Tibial nerve (tissue), 4 donors: ENCODE measurements at regions not wholly inside any gene's neighbourhood (a gene's known extent, or its start where the extent isn't known, plus 50 kb on each side); places are given as distances from the start of the nearest gene placed in this dataset.

Experiments used
- DNase-seq, 2 donors: peaks; one replicate each; pipeline ENCODE4 v3.0.0-alpha.2; 2019; ENCODE audit warnings: low spot score in 2 of 2
- H3K27ac ChIP-seq, 4 donors: fragments of 200-600 bp; sonication (generic) in 3 of 4; one replicate each; pipeline ENCODE4 v1.5.1; 2017 to 2019; ENCODE audit warnings: mild to moderate bottlenecking in 1 of 4
- H3K27me3 ChIP-seq, 2 donors: fragments of 200-600 bp; sonication (generic) in 1 of 2; one replicate each; pipeline versions ENCODE4 v1.5.1 to v1.6.0; 2017 to 2019
- H3K36me3 ChIP-seq, 3 donors: fragments of 200-600 bp; sonication (generic); one replicate each; pipeline ENCODE4 v1.5.1; 2018 to 2019
- H3K4me1 ChIP-seq, 4 donors: fragments of 200-600 bp; sonication (generic) in 3 of 4; one replicate each; pipeline ENCODE4 v1.5.1; 2017 to 2019
- H3K4me3 ChIP-seq, 4 donors: fragments of 200-600 bp; sonication (generic) in 3 of 4; one replicate each; pipeline ENCODE4 v1.5.1; 2017 to 2019; ENCODE audit warnings: mild to moderate bottlenecking in 1 of 4, moderate library complexity in 1 of 4
- H3K9me3 ChIP-seq, 4 donors: fragments of 200-600 bp; sonication (generic) in 3 of 4; one replicate each; pipeline ENCODE4 v1.5.1; 2017 to 2019
- CTCF ChIP-seq, 5 experiments: fragments of 200-600 bp in 3 of 5; fragments of 450-650 bp in 2 of 5; sonication (generic) in 3 of 5; IDR thresholded peaks; one replicate each; pipeline ENCODE4 v1.5.1; 2016 to 2019; ENCODE audit warnings: antibody characterized with exemption in 5 of 5, mild to moderate bottlenecking in 3 of 5, moderate library complexity in 2 of 5
- EP300 ChIP-seq, 2 donors: sonication (generic); formaldehyde crosslinking; IDR thresholded peaks; one replicate each; pipeline ENCODE4 v1.6.1; 2017; ENCODE audit warnings: antibody characterized with exemption in 2 of 2, mild to moderate bottlenecking in 1 of 2
- POLR2A ChIP-seq, 2 donors: fragments of 450-650 bp; IDR thresholded peaks; one replicate each; pipeline ENCODE4 v1.6.1; 2017; ENCODE audit warnings: antibody characterized with exemption in 2 of 2, mild to moderate bottlenecking in 2 of 2, moderate library complexity in 2 of 2
- WGBS, 2 donors: methylation state at CpG; one replicate each; pipeline ENCODE4 v1.1.5; 2018; 5-methylcytosine and 5-hydroxymethylcytosine counted together

- Histone ChIP-seq H3K4me1 (no peaks in the 10 kb centered on the region), H3K9me3 (no peaks in the 10 kb centered on the region), H3K36me3 (no peaks in the 10 kb centered on the region), H3K27ac (no peak overlapping the region), H3K27me3 (no peaks in the 10 kb centered on the region), H3K4me3 (no peak overlapping the region)
- DNase-seq = no peak
- TF ChIP-seq EP300 (IDR thresholded peaks at IDR 0.05) (no peak), CTCF (IDR thresholded peaks at IDR 0.05) (no peak), POLR2A (IDR thresholded peaks at IDR 0.05) (no peak)
Measured at GRCh38 chr5:165538065-165538464, 2032.6 kb downstream of the MAT2B start.

GRCh38 chr5:165559645-165560044 lies 2054.2 kb downstream of the MAT2B start:
- Histone ChIP-seq H3K27ac (no peak overlapping the region), H3K36me3 (no peaks in the 10 kb centered on the region), H3K9me3 (no peaks in the 10 kb centered on the region), H3K4me3 (no peak overlapping the region), H3K4me1 (no peaks in the 10 kb centered on the region), H3K27me3 (no peaks in the 10 kb centered on the region)
- WGBS, 2 donors = 75 to 76% methylated on average over 3 of the region's 3 CpGs
- TF ChIP-seq EP300 (IDR thresholded peaks at IDR 0.05) (peak in 1 of 2 donors; percentile 29), CTCF (IDR thresholded peaks at IDR 0.05) (no peak)
- no peak for DNase-seq

GRCh38 chr5:165560648-165561047 lies 2055.2 kb downstream of the MAT2B start:
- 83 to 84% methylated on average over 1 of the region's 1 CpG for WGBS, 2 donors

GRCh38 chr5:165565911-165566310 lies 2060.5 kb downstream of the MAT2B start:
- TF ChIP-seq EP300 (IDR thresholded peaks at IDR 0.05) (no peak), POLR2A (IDR thresholded peaks at IDR 0.05) (no peak), CTCF (IDR thresholded peaks at IDR 0.05) (no peak)
- no peaks in the 10 kb centered on the region for H3K4me1 ChIP-seq
- no peak overlapping the region for H3K4me3 ChIP-seq
- H3K27ac ChIP-seq = no peak overlapping the region
- 50 to 52% methylated on average over 4 of the region's 4 CpGs for WGBS, 2 donors
- no peaks in the 10 kb centered on the region for H3K9me3 ChIP-seq
- no peak for DNase-seq
- H3K36me3 ChIP-seq = no peaks in the 10 kb centered on the region
- H3K27me3 ChIP-seq = no peaks in the 10 kb centered on the region

More at GRCh38 chr5:165560648-165561047, 2055.2 kb downstream of the MAT2B start:
- TF ChIP-seq CTCF (IDR thresholded peaks at IDR 0.05) (no peak), EP300 (IDR thresholded peaks at IDR 0.05) (no peak), POLR2A (IDR thresholded peaks at IDR 0.05) (no peak)
- H3K4me1 ChIP-seq = no peaks in the 10 kb centered on the region
- H3K27me3 ChIP-seq = no peaks in the 10 kb centered on the region
- H3K4me3 ChIP-seq = no peak overlapping the region
- no peak overlapping the region for H3K27ac ChIP-seq
- DNase-seq = no peak
- H3K9me3 ChIP-seq = no peaks in the 10 kb centered on the region
- no peaks in the 10 kb centered on the region for H3K36me3 ChIP-seq

GRCh38 chr5:165569551-165569950 lies 2064.1 kb downstream of the MAT2B start:
- no peak for TF ChIP-seq EP300 (IDR thresholded peaks at IDR 0.05)
- TF ChIP-seq CTCF (IDR thresholded peaks at IDR 0.05) = no peak
- TF ChIP-seq POLR2A (IDR thresholded peaks at IDR 0.05) = no peak
- no peaks in the 10 kb centered on the region for H3K4me1 ChIP-seq
- no peak overlapping the region for H3K27ac ChIP-seq
- 70 to 78% methylated on average over 7 of the region's 7 CpGs for WGBS, 2 donors
- H3K36me3 ChIP-seq = no peaks in the 10 kb centered on the region
- no peak for DNase-seq
- no peak overlapping the region for H3K4me3 ChIP-seq
- no peaks in the 10 kb centered on the region for H3K9me3 ChIP-seq
- H3K27me3 ChIP-seq = no peaks in the 10 kb centered on the region
